Non-pigmented ciliary epithelial cell (primary cell): ENCODE measurements at regions not wholly inside any gene's neighbourhood (a gene's known extent, or its start where the extent isn't known, plus 50 kb on each side); places are given as distances from the start of the nearest gene placed in this dataset.
"Not testable (repeated sequence)": the region's sequence is repeated elsewhere in the genome, so short reads cannot be mapped to it uniquely, and the experiment has no call there.

Experiments
- DNase-seq: peaks from one replicate; pipeline ENCODE4 v3.0.0-alpha.2; 2010; ENCODE audit warnings: low read depth

- no peak for DNase-seq
Observed at GRCh38 chr12:116361414-116362223, 84.1 kb upstream of the MED13L start.

GRCh38 chr12:116365114-116365513 lies 87.6 kb upstream of the MED13L start:
- no peak for DNase-seq

- no peak for DNase-seq
Observed at GRCh38 chr12:116365606-116366455, 88.3 kb upstream of the MED13L start.

GRCh38 chr12:116366456-116366776 lies 88.9 kb upstream of the MED13L start:
- no peak for DNase-seq

- no peak for DNase-seq
Observed at GRCh38 chr12:116366824-116367223, 89.3 kb upstream of the MED13L start.

- no peak for DNase-seq
Observed at GRCh38 chr12:116368196-116369194, 91.0 kb upstream of the MED13L start.

- DNase-seq = peak; percentile 64
Observed at GRCh38 chr12:116370004-116370404, 92.5 kb upstream of the MED13L start.

GRCh38 chr12:116370886-116371580 lies 93.5 kb upstream of the MED13L start:
- no peak for DNase-seq

- DNase-seq = no peak
Observed at GRCh38 chr12:116372815-116373214, 95.3 kb upstream of the MED13L start.

- no peak for DNase-seq
Observed at GRCh38 chr12:116373572-116374206, 96.2 kb upstream of the MED13L start.

- no peak for DNase-seq
Observed at GRCh38 chr12:116374207-116374606, 96.7 kb upstream of the MED13L start.

GRCh38 chr12:116375278-116375842 lies 97.9 kb upstream of the MED13L start:
- DNase-seq = no peak

GRCh38 chr12:116376354-116377193 lies 99.1 kb upstream of the MED13L start:
- peak; percentile 52 for DNase-seq

GRCh38 chr12:116377194-116377571 lies 99.7 kb upstream of the MED13L start:
- not testable (repeated sequence) for DNase-seq

- no peak for DNase-seq
Observed at GRCh38 chr12:116378002-116378401, 100.5 kb upstream of the MED13L start.

GRCh38 chr12:116380108-116380507 lies 102.6 kb upstream of the MED13L start:
- no peak for DNase-seq

- not testable (repeated sequence) for DNase-seq
Observed at GRCh38 chr12:116380740-116381139, 103.2 kb upstream of the MED13L start.

GRCh38 chr12:116381240-116381743 lies 103.8 kb upstream of the MED13L start:
- no peak for DNase-seq
